ENCODE measurements at regions not wholly inside any gene's neighbourhood (a gene's known extent, or its start where the extent isn't known, plus 50 kb on each side); places are given as distances from the start of the nearest gene placed in this dataset.
"Not testable (repeated sequence)": the region's sequence is repeated elsewhere in the genome, so short reads cannot be mapped to it uniquely, and the experiment has no call there.

DNA sequence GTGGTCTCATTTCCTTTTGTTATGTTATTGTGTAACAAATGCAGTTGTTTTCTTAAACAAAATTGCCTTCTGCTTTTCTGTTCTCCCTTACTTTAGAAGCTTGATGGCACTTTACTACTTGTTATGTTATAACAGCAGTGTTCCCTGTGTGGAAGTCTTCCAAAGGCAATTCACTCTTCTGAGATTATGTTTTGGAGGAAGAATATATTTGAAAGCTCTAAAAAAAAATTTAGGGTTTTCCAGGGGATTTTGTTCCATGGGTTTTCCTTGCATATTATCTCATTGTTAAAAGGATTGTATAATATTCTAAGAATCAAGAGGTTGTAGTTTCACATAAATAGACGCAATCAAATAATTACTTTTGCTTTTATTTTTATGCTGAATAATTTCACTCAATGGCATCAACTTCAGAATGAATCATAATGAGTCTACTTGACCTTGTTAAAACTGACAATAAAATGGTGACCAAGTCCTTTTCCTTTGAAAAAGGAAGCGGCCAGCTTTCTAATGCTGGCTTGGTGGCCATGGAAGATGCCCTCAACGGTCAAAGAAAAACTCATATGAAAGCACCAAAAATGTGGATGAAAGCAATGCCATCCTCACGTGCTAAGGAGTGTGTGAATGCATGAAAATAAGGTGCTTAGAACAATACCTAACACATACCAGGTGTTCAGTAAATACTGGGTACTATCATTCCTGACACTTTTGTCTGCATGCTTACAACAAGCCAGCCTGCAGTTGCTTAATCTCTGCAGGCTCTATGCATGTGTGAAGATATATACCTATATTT is 92.4 kb upstream of the KLF6 start:
- no peak for DNase-seq

DNA sequence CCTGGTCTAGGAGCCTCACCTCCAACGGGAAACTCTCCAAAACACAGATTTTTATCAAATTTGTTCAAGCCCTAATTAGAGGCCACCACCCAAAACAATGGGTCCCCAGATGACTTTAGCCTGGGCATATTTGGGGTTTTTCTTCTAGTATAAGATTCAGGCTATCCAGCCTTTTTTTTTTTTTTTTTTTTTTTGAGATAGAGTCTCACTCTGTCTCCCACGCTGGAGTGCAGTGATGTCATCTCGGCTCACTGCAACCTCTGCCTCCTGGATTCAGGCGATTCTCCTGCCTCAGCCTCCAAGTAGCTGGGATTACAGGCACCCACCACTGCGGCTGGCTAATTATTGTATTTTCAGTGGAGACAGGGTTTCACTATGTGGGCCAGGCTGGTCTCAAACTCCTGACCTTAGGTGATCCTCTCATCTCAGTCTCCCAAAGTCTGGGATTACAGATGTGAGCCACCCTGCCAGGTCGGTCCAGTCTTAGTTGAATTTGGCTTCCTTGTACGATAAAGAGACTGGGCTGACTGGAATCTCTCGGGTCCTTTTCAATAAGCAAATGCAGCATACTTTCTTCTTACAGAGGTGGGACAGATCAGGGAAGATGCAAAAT is 91.4 kb upstream of the KLF6 start:
- DNase-seq: no peak

DNA sequence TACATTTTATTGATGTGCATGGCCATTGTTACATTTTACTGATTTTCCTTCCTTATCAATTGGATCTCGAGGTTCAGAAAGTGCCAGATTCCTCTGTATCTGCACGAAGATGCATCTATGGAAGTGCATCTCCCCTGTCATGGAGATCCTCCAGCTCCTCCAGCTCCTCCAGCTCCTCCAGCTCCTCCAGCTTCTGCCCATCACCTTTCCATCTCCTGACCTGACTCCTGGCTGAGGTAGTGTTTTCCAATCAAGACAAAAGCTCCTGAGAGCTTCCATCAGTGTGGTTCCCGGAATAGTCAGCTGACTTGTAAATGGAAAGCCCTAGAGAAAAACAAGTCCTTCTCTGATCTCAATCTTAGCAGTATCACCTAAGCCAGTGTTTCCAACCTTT is 90.8 kb upstream of the KLF6 start:
- DNase-seq: no peak

DNA sequence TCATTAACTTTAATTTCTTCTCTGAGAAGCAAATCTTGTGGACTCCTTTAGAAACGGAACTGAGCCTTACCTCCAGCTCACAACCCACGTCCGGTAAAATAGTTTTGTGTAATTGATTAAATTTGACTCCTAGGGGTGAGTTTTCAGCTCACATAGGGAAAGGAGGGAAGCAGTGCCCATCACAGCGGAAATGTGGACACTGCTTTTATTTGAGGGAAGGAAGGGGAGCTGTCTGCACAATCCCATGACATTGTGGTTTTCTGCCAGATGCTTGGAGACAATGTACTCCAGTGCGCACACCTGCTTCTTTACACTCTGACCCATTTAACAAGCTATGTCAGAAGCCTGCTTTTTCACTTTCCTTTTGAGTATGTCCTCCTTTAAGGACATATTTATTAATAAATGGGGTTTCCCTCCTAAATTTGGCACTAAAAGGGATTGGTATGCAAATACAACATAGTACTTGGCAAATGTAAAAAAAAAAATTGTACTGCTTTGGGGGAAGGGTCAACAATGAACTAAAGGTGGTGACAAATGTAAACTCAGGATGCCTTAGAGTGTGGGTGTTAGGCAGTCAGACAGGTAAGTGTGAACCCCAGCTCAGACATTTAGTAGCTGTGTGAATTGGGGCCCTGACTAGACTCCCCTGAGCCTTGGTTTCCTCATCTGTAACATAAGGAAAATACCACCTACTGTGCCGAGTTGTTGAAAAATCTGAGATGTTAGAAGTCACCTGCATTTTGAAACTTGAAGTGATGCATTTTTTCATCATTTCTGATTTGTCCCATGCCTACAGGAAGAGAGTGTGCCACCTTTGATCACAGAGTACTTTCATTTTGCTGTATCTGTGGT is 90.2 kb upstream of the KLF6 start:
- DNase-seq: no peak

DNA sequence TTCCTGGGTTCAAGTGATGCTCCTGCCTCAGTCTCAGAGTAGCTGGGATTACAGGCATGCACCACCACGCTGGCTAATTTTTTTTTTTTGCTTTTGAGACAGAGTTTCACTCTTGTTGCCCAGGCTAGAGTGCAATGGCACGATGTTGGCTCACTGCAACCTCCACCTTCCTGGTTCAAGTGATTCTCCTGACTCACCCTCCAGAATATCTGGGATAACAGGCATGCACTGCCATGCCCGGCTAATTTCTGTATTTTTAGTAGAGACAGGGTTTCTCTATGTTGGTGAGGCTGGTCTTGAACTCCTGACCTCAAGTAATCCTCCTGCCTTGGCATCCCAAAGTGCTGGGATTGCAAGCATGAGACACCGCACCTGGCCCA is 89.6 kb upstream of the KLF6 start:
- not testable (repeated sequence) for DNase-seq

GRCh38 chr10:3873728-3874461 is 88.9 kb upstream of the KLF6 start:
- no peak for DNase-seq

DNA sequence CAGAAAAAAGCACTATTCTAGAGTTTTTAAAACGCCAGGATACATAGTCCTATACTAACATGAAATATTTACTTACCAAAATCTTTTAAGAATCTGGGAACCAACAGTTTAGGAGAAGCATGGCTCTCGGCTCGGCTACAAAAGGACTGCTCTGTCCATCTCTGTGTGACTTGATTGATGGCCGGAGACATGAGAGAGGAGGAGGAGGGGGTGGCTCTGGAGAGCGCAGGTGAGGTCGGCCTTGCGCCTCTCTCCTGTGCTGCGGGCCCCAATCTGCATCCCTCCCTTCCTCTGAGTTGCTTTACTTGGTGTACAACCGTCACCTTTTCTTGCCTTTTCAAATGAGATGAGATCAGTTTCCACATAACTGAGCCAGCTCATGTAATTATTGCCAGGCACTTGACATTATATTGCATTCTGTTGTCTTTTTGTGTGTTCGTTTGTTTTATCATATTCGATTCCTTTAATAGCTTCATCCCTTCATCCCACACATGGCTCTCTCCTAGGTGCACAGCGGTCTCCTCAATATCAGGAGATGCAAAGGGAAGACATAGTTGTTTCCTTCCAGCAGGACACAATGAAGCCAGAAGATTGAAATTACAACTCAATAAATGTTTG is 87.8 kb upstream of the KLF6 start:
- DNase-seq: no peak

DNA sequence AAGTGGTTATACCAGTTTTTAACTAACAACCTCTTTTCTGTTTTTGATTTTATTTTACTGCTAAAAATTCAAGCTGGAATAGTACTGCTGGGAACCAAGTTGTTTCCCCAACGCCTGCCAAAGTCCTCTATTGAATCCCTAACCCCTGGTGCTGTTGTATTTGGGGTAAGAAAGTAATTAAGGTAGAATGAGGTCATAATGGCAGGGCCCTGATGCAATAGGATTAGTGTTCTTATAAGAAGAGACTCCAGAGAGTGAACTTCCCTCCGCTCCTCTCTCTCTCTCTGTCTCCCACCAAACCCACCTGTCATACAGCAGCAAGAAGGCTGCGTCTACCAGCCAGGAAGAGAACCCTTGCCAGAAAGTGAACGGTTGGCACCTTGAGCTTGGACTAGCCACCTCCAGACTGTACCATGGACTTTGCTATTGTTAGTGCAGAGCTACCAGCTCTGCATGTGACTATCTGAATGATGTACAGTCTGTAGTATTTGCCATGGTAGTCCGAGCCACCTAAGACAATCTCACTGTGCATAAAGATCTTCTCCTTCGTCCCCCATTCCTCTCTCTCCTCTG is 86.5 kb upstream of the KLF6 start:
- DNase-seq: no peak

DNA sequence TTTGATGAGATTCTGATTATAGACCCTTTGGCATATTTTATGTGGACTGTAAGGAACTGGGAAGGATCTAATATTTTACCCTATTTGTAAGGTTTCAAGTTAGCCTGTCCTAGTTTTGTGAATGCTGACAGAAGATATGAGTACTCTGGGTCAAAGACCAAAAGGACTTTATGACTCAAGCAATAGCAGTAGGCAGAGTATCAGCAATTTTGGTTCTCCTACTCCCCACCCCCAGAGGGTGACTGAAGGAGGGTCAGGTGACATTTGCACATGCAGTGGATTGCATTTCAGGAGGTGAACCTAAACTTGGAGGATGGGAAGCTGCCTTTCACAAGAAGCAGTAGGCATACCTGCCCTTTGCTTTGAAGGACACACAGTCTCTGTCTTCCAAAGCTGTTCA is 84.0 kb upstream of the KLF6 start:
- DNase-seq: no peak

DNA sequence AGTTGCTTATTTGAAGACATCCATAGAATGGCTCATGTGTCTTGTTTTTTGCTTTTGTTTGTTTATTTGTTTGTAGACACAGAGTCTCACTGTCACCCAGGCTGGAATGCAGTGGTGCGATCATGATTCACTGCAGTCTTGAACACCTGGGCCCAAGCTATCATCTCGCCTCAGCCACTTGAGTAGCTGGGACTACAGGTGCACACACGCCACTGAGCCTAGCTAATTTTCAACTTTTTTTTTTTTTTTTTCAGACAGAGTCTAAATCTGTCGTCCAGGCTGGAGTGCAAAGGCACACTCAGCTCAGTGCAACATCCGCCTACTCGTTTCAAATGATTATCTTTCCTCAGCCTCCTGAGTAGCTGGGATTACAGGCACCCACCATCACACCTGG is 83.3 kb upstream of the KLF6 start:
- peak; percentile 11 for DNase-seq

- no peak for DNase-seq
Measured at GRCh38 chr10:3867454-3868270, 82.7 kb upstream of the KLF6 start.

DNA sequence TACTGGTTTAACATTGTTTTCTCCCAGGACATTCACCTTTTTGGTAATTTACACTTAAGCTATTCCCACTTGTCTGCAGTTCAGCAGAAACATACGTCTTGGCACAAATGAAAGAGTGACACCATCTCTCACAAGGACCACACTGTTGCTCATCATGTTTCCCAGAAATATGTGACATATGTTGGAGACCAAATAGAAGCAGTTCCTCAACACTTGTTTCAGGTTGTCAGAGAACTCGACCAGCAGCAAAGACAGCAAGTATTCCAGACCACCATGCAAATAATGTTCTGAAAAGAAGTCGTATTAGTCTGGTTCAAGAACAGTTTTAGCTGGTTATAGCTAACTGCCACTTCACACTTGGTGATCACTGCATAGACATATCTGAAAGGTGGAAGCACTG is 81.3 kb upstream of the KLF6 start:
- no peak for DNase-seq

- DNase-seq: no peak
Measured at GRCh38 chr10:3865565-3865964, 80.6 kb upstream of the KLF6 start.

DNA sequence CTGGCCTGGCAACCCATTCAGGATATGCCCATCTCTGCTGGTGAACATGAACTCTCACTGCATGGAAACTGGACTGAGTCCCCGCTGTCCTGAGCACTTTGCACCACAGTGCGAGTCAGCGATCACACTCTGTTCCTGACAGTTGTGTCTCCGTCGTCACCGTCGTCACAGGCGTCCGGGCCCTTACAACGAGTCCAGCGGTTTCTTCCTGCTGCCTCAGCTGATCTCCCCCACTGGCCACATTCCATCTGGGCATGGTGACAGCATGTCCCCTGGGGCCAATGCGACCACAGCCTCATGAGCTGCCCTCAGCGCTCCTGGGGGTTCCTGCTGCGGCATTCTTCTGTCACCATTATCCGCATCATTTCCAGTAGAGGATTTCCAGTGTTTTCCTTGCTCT is 76.8 kb upstream of the KLF6 start:
- no peak for DNase-seq

DNA sequence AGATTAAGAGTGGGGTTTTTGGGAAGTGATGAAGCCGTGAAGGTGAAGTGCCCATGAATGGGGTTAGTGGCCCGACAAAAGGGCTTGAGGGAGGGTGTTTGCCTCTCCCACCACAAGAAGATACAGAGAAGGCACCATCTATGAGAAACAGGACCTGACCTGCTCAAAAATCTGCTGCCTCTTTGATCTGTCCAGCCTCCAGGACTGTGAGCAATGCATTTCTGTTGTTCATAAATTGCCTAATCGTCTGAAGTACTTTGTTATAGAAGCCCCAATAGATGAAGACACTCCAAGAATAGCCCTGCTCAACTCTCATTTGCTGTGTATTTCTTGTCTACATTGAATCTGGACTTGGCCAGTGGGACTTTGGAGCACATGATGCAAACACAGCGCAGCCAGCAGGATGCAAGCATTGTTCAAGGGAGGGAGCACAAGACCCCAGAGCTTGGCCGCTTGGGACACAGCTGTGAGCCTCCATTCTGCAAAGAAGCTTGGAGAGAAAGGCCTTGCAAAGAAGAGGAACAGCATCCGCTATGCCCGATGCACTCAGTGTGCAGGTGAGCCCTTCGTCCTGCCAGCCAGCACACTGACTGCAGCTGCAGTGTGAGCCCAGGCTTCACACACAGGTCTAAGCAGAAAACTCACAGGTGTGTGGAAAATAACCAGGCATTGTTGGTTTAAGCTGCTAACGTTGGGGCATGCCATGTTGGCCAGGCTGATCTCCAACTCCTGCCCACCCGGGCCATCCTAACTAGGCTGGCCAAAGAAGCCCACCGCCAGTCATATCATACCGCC is 73.2 kb upstream of the KLF6 start:
- no peak for DNase-seq

- DNase-seq: no peak
Measured at GRCh38 chr10:3857318-3857717, 72.3 kb upstream of the KLF6 start.

DNA sequence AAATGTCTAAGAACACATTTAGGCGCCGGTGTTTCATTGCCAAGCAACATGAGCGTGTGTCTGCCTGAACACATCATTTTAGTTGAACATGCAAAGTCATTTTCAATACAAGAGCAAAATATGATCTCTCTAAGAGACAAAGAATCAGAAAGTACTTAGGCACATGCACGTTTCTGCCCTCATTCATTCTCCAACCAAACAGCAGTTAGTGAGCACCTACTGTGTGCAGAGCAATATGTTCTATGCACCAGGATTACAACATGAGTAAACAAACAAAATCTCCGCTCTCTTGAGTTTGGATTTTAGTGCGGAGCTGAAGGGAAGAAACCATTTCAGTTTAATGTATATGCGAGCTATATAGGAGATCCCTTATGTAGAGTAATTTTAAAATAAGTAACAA is 71.6 kb upstream of the KLF6 start:
- no peak for DNase-seq

DNA sequence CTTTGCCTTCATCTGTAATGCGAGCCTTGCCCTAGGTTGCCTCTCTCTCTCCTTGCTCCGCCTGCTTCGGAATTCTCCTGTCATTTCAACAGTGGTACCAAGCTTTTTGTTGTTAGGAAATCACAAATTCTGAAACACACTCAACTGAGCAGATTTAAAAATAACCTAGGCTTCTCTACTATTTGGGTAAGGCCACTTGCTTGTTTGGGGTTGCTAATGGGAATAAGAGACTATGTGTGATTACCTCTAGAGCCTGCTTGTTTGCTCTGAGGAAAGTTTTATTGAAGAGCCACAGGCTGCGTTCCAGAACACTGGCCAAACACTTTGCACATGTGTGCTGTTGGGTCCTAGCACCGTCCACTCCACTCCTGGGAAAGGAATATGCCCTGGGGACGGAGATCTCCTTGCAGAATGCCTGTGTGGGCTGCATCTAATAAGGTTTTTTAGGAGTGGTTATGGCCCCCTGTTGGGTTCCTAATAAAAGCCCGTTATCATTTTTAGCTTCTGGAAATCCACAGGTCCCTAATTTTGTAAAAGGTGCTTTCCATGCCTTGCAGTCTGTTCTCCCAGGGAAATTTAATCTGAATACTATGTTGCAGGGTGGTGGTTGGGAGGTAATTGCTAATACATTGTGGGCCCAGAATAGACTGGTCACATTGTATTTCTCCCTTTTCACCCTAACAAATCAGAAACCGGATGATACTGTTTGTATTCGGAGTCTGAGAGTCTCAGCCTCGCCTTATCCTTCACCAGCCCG is 68.7 kb upstream of the KLF6 start:
- no peak for DNase-seq

GRCh38 chr10:3853016-3853415 is 68.0 kb upstream of the KLF6 start:
- no peak for DNase-seq

Measured in NCI-H2171 (cell line).